Kidney epithelial cell (primary cell): ENCODE measurements at regions not wholly inside any gene's neighbourhood (a gene's known extent, or its start where the extent isn't known, plus 50 kb on each side); places are given as distances from the start of the nearest gene placed in this dataset.

Source experiments
- DNase-seq: peaks from one replicate; pipeline ENCODE4 v3.0.0-alpha.2; 2010; ENCODE audit warnings: low read depth
- H3K27me3 ChIP-seq: 2 replicates; pipeline ENCODE4 v1.6.0; 2011; ENCODE audit warnings: low read length; ENCODE audit not compliant: control insufficient read depth, insufficient read depth
- H3K36me3 ChIP-seq: 2 replicates; pipeline ENCODE4 v1.5.1; 2011; ENCODE audit warnings: low read length; ENCODE audit not compliant: control insufficient read depth, insufficient read depth
- H3K4me3 ChIP-seq: 2 replicates; pipeline ENCODE4 v1.5.1; 2011; ENCODE audit warnings: low read depth, mild to moderate bottlenecking, control low read depth, low read length
- TF ChIP-seq, protein P1 (sequence below): IDR thresholded peaks from 2 replicates; pipeline ENCODE4 v1.5.1; 2011; ENCODE audit warnings: mild to moderate bottlenecking, moderate library complexity, low read length, control low read depth, inconsistent platforms; ENCODE audit not compliant: insufficient read depth, poor library complexity, severe bottlenecking

DNA sequence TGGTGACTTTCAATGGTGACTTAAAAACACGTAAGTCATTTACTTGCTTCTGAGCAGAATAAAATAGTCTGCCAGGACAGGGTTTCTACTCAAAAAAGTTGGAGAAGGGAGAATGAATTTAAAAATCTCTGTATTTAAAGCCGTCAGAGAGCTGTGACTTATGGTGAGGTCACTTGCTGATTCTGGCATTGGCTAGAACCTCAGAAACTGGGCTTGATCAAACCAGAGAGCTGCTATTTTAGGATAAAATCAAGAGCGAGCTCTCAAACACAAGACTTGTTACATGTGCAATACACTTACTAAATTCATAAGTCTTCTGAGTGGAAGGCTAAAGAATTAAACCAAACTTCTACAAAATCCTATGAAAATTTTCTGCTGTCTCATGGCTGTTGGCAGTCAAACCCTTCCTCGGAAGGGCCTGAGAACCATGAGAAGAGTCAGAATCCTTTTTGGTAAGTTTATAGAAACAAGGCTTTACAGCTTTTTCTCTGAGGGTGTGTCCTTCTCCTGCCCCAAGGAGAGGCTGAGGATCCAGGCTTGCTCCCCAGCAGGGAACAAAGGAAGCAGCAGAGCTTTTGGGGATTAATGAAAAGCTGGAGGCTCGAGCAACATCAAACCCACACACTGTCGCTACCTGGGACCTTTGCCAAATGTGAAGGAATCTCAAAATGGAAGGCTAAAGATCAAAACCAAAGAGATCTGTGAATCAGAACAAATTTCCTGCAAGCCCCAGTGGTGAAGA lies 816.4 kb downstream of the SOCS6 start:
- no peak for DNase-seq
- TF ChIP-seq, protein P1, sequence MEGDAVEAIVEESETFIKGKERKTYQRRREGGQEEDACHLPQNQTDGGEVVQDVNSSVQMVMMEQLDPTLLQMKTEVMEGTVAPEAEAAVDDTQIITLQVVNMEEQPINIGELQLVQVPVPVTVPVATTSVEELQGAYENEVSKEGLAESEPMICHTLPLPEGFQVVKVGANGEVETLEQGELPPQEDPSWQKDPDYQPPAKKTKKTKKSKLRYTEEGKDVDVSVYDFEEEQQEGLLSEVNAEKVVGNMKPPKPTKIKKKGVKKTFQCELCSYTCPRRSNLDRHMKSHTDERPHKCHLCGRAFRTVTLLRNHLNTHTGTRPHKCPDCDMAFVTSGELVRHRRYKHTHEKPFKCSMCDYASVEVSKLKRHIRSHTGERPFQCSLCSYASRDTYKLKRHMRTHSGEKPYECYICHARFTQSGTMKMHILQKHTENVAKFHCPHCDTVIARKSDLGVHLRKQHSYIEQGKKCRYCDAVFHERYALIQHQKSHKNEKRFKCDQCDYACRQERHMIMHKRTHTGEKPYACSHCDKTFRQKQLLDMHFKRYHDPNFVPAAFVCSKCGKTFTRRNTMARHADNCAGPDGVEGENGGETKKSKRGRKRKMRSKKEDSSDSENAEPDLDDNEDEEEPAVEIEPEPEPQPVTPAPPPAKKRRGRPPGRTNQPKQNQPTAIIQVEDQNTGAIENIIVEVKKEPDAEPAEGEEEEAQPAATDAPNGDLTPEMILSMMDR: no peak
- no peaks in the 10 kb centered on the region for H3K27me3 ChIP-seq
- H3K36me3 ChIP-seq: no peaks in the 10 kb centered on the region
- no peak overlapping the region for H3K4me3 ChIP-seq

DNA sequence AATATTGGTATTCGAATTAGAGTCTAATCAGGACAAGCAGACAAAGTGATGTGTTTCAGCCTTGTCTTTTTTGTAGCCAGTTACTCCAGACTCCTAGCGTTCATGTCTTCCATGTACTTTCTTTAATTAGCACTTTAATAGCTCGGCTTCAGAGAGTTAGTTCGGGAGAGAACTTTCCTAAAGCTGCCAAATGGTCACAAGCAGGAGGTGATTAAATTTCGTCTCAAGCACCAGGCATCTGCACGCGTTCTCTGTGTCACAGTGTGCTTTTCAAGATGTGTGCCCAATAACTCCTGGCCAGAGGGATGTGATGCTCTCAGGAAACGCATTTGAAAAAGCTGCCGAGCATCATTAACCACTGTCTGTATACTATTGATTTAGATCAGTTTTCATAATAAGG lies 790.8 kb downstream of the SOCS6 start:
- Histone ChIP-seq H3K4me3 (no peak overlapping the region), H3K27me3 (no peaks in the 10 kb centered on the region), H3K36me3 (no peaks in the 10 kb centered on the region)
- no peak for DNase-seq
- TF ChIP-seq, protein P1: no peak

DNA sequence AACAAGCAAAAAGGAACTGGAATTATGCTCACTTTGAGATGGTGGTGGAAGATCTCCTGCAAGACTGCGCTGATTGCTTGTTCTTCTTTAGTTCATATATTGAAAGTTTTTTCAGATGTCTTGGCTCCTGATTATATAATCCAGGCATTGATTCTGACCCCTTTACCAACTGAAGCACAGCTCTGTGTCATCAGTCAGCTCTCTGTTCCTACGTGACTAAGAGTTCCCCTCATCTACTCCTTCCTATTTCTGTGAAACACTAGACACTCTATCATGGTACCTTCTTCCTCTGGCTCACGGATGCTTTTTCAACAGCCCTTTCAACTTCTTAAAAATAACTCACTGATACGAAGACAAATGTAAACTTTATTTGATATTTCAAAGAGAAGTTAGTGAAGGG lies 788.6 kb downstream of the SOCS6 start:
- DNase-seq: no peak
- Histone ChIP-seq H3K36me3 (no peaks in the 10 kb centered on the region), H3K27me3 (no peaks in the 10 kb centered on the region), H3K4me3 (no peak overlapping the region)
- TF ChIP-seq, protein P1: no peak

DNA sequence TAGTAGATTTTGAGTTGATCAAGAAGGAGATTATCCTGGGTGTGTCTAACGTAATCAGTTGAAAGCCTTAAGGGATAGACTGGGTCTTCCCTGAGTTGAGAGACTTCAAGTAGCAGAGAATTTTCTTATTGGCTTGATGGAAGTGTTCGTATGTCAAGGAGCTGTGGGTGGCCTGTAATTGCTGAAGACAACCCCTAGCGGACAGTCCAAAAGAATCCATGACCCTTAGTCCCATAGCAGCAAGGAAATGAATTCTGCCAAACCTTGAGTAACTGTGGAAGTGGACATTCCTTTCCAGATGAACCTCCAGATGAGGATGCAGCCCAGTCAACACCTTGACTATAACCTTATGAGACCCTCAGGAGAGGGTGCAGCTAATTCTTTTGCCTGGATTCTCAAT lies 786.3 kb downstream of the SOCS6 start:
- H3K4me3 ChIP-seq: no peak overlapping the region
- H3K36me3 ChIP-seq: no peaks in the 10 kb centered on the region
- TF ChIP-seq, protein P1: no peak
- DNase-seq: no peak
- no peaks in the 10 kb centered on the region for H3K27me3 ChIP-seq

DNA sequence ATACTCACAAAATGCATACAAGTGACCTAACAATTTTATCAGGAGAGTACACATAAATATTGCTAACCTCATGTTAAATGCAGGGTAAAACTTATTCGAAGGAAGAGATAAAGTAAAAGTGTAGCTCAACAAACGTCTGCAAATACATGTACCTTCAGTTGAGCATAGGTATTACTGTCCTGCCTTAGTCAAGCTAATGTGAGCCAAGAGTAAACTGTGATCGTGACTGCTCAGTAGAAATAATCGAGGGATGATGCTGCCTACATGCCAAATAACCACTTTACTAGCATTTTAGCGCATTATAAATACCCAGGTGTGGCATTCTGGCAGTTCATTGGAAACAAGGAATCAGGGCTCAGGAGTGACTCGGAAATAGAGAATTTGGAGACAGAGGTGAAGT lies 779.5 kb downstream of the SOCS6 start:
- TF ChIP-seq, protein P1: no peak
- Histone ChIP-seq H3K4me3 (no peak overlapping the region), H3K36me3 (no peaks in the 10 kb centered on the region), H3K27me3 (no peaks in the 10 kb centered on the region)
- DNase-seq: no peak

DNA sequence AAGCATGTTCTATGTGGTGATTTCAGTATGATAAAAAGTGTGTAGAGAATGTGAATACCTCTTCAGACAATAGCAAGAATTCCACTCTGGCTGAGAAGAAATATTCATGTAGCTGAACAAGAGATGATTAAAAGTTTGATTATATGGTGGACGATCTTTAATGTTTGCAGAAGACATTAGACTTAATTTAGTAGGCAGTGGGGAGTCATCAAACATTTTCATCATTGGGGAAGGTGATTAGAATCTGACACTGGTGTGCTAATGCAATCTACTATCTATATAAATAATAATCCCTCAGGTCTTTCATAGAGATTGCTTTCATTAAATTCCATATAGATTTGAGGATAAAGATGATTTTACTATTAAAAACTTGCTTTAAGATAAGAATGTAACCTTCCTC lies 761.0 kb downstream of the SOCS6 start:
- no peaks in the 10 kb centered on the region for H3K27me3 ChIP-seq

More for the DNA sequence above, 761.0 kb downstream of the SOCS6 start:
- no peaks in the 10 kb centered on the region for H3K36me3 ChIP-seq
- TF ChIP-seq, protein P1: no peak
- no peak overlapping the region for H3K4me3 ChIP-seq
- no peak for DNase-seq
